ENCODE measurements at regions not wholly inside any gene's neighbourhood (a gene's known extent, or its start where the extent isn't known, plus 50 kb on each side); places are given as distances from the start of the nearest gene placed in this dataset.

GRCh38 chr14:42407153-42407552 is 800.5 kb downstream of the LRFN5 start:
- TF ChIP-seq CTCF (IDR thresholded peaks at IDR 0.05; ENCODE audit: borderline replicate concordance, extremely low read depth, low read length, poor library complexity, severe bottlenecking) (no peak), EZH2 (IDR thresholded peaks at IDR 0.05; ENCODE audit: borderline replicate concordance, low read depth, low read length, severe bottlenecking) (no peak)

Measured in DND-41 (cell line).